A549 (cell line): ENCODE measurements at regions not wholly inside any gene's neighbourhood (a gene's known extent, or its start where the extent isn't known, plus 50 kb on each side); places are given as distances from the start of the nearest gene placed in this dataset.
A peak's percentile ranks its signal among the peaks of the same experiment; 100 is the strongest.

ENCODE experiments used
- ATAC-seq, 2 experiments: fragments of 200-7000 bp in 1 of 2; fragments of >200 bp in 1 of 2; cut with Nextera tagmentation in 1 of 2; cut with Tn5 transposase in 1 of 2; 3 replicates each; pipeline versions ENCODE4 v1.8.0 to v1.9.1; 2018 to 2020; ENCODE audit warnings: mild to moderate bottlenecking in 1 of 2, moderate library complexity in 1 of 2
- CTCF ChIA-PET: fragments of 300-600 bp; sonication (Branson Sonifier 250); formaldehyde crosslinking; extraction: SDS; loops from one replicate; lab custom pipeline; 2021; ENCODE audit warnings: antibody characterized with exemption, inconsistent platforms; lab: Yijun Ruan, JAX
- POLR2A ChIA-PET: fragments of 350-600 bp; formaldehyde crosslinking; extraction: SDS; loops from one replicate; lab custom pipeline; 2021; ENCODE audit warnings: antibody characterized with exemption, inconsistent platforms; lab: Yijun Ruan, JAX
- DNase-seq, 2 experiments: peaks; one replicate each; pipeline versions ENCODE4 v3.0.0 to v3.0.0-alpha.2; 2011 to 2016; ENCODE audit warnings: low read depth in 1 of 2, low spot score in 1 of 2
- FAIRE-seq: peaks from 2 replicates; lab custom pipeline; 2011; peaks lifted over from hg19 to GRCh38; lab: Jason Lieb, UNC
- H3K27ac ChIP-seq, 2 experiments: fragments of >200 bp; sonication (Bioruptor Twin); formaldehyde crosslinking; 3 replicates each; pipeline ENCODE4 v1.5.1; 2016 to 2017
- H3K4me1 ChIP-seq: fragments of >200 bp; sonication (Bioruptor Twin); formaldehyde crosslinking; 3 replicates; pipeline ENCODE4 v1.6.1; 2016
- H3K4me2 ChIP-seq: fragments of >200 bp; sonication (Bioruptor Twin); formaldehyde crosslinking; 3 replicates; pipeline ENCODE4 v1.6.1; 2016
- H3K4me3 ChIP-seq: fragments of >200 bp; sonication (Bioruptor Twin); formaldehyde crosslinking; 3 replicates; pipeline ENCODE4 v1.5.1; 2016
- H3K9me3 ChIP-seq: fragments of >200 bp; sonication (Bioruptor Twin); formaldehyde crosslinking; 3 replicates; pipeline ENCODE4 v1.6.1; 2016
- CEBPB ChIP-seq, 2 experiments: fragments of >200 bp in 1 of 2; sonication (Bioruptor Twin) in 1 of 2; formaldehyde crosslinking in 1 of 2; IDR thresholded peaks; 2 replicates each; pipeline ENCODE4 v1.6.1; 2012 to 2016
- CHD2 ChIP-seq: fragments of 150-350 bp; IDR thresholded peaks from 2 replicates; pipeline ENCODE4 v1.6.1; 2014; ENCODE audit warnings: low read length; ENCODE audit not compliant: partially characterized antibody
- CHD4 ChIP-seq: fragments of 200-600 bp; sonication (generic); IDR thresholded peaks from 2 replicates; pipeline ENCODE4 v1.6.1; 2016; ENCODE audit warnings: antibody characterized with exemption, mild to moderate bottlenecking, borderline replicate concordance
- E2F6 ChIP-seq: IDR thresholded peaks from 2 replicates; pipeline ENCODE4 v1.6.1; 2012; ENCODE audit warnings: low read depth, borderline replicate concordance
- EHF ChIP-seq: fragments of 250-450 bp; sonication (Bioruptor Pico); IDR thresholded peaks from 2 replicates; pipeline ENCODE4 v1.5.0; 2020; ENCODE audit warnings: mild to moderate bottlenecking
- EHMT2 ChIP-seq: fragments of 200-600 bp; sonication (generic); IDR thresholded peaks from 2 replicates; pipeline ENCODE4 v1.6.1; 2016; ENCODE audit warnings: antibody characterized with exemption, low read depth, mild to moderate bottlenecking, moderate library complexity
- FOSL2 ChIP-seq, 2 experiments: fragments of 450-650 bp in 1 of 2; fragments of >200 bp in 1 of 2; sonication (Bioruptor Twin) in 1 of 2; formaldehyde crosslinking; IDR thresholded peaks; 2 replicates each; pipeline versions ENCODE4 v1.5.0 to v1.6.1; 2016 to 2020; ENCODE audit warnings: mild to moderate bottlenecking in 1 of 2, moderate library complexity in 1 of 2
- FOXS1 ChIP-seq: fragments of 250-450 bp; sonication (Bioruptor Pico); IDR thresholded peaks from 2 replicates; pipeline ENCODE4 v1.5.0; 2020; ENCODE audit warnings: mild to moderate bottlenecking, moderate library complexity
- HDAC2 ChIP-seq: fragments of 200-600 bp; sonication (generic); IDR thresholded peaks from 2 replicates; pipeline ENCODE4 v1.6.1; 2016
- HEYL ChIP-seq: fragments of 250-450 bp; sonication (Bioruptor Pico); IDR thresholded peaks from 2 replicates; pipeline ENCODE4 v1.8.0; 2021; ENCODE audit warnings: mild to moderate bottlenecking, moderate library complexity
- HOXB13 ChIP-seq: fragments of 250-450 bp; sonication (Bioruptor Pico); IDR thresholded peaks from 2 replicates; pipeline ENCODE4 v1.5.0; 2020; ENCODE audit warnings: low read depth, mild to moderate bottlenecking, moderate library complexity
- HOXB5 ChIP-seq: fragments of 250-450 bp; sonication (Bioruptor Pico); IDR thresholded peaks from 2 replicates; pipeline ENCODE4 v1.5.0; 2020; ENCODE audit warnings: mild to moderate bottlenecking, moderate library complexity
- JUNB ChIP-seq: fragments of >200 bp; sonication (Bioruptor Twin); formaldehyde crosslinking; IDR thresholded peaks from 2 replicates; pipeline ENCODE4 v1.6.1; 2016
- KDM1A ChIP-seq: fragments of 200-600 bp; sonication (generic); IDR thresholded peaks from 2 replicates; pipeline ENCODE4 v1.6.1; 2016; ENCODE audit warnings: low read depth, mild to moderate bottlenecking
- MAFK ChIP-seq: fragments of 450-650 bp; IDR thresholded peaks from 2 replicates; pipeline ENCODE4 v1.6.1; 2014; ENCODE audit not compliant: partially characterized antibody
- MAX ChIP-seq: IDR thresholded peaks from 2 replicates; pipeline ENCODE4 v1.6.1; 2012
- NPAS2 ChIP-seq: fragments of 250-450 bp; sonication (Bioruptor Pico); IDR thresholded peaks from 2 replicates; pipeline ENCODE4 v1.8.0; 2022; ENCODE audit warnings: mild to moderate bottlenecking, moderate library complexity, borderline replicate concordance
- NR3C1 ChIP-seq: fragments of >200 bp; sonication (Bioruptor Twin); formaldehyde crosslinking; IDR thresholded peaks from 3 replicates; pipeline ENCODE4 v1.6.1; 2017
- PHF8 ChIP-seq: fragments of 200-600 bp; sonication (generic); IDR thresholded peaks from 2 replicates; pipeline ENCODE4 v1.6.1; 2016; ENCODE audit warnings: low read depth, mild to moderate bottlenecking, antibody characterized with exemption, moderate library complexity, borderline replicate concordance
- POLR2A ChIP-seq: IDR thresholded peaks from 2 replicates; pipeline ENCODE4 v1.6.1; 2012; ENCODE audit warnings: mild to moderate bottlenecking, low read length
- POLR2AphosphoS2 ChIP-seq: conservative IDR thresholded peaks from 2 replicates; pipeline ENCODE4 v1.6.1; 2012; ENCODE audit warnings: low read length, improper control_type of control experiment, inconsistent platforms
- RARB ChIP-seq: fragments of 250-450 bp; sonication (Bioruptor Pico); IDR thresholded peaks from 2 replicates; pipeline ENCODE4 v1.8.0; 2021; ENCODE audit warnings: mild to moderate bottlenecking, moderate library complexity
- SREBF2 ChIP-seq: fragments of 450-650 bp; IDR thresholded peaks from 2 replicates; pipeline ENCODE4 v1.6.1; 2014; ENCODE audit warnings: mild to moderate bottlenecking, moderate library complexity
- ZFP36 ChIP-seq: fragments of 450-650 bp; IDR thresholded peaks from 2 replicates; pipeline ENCODE4 v1.6.1; 2014; ENCODE audit warnings: borderline replicate concordance; ENCODE audit not compliant: partially characterized antibody
- ZNF302 ChIP-seq: fragments of 250-450 bp; sonication (Bioruptor Pico); IDR thresholded peaks from 2 replicates; pipeline ENCODE4 v1.9.0; 2021; ENCODE audit warnings: inconsistent platforms, mild to moderate bottlenecking, moderate library complexity
- WGBS: methylation state at CpG from one replicate; pipeline ENCODE4 v1.1.6; 2017; ENCODE audit errors: missing lambda C conversion rate; 5-methylcytosine and 5-hydroxymethylcytosine counted together
- TF ChIP-seq, protein P1 (sequence below): fragments of 450-650 bp; IDR thresholded peaks from 2 replicates; pipeline ENCODE4 v1.6.1; 2014; ENCODE audit warnings: antibody characterized with exemption
- TF ChIP-seq, protein P2 (sequence below): fragments of >200 bp; sonication (Bioruptor Twin); formaldehyde crosslinking; IDR thresholded peaks from 3 replicates; pipeline ENCODE4 v1.5.1; 2016
- TF ChIP-seq, protein P3 (sequence below): fragments of >200 bp; sonication (Bioruptor Twin); formaldehyde crosslinking; IDR thresholded peaks from 2 replicates; pipeline ENCODE4 v1.6.1; 2016

DNA sequence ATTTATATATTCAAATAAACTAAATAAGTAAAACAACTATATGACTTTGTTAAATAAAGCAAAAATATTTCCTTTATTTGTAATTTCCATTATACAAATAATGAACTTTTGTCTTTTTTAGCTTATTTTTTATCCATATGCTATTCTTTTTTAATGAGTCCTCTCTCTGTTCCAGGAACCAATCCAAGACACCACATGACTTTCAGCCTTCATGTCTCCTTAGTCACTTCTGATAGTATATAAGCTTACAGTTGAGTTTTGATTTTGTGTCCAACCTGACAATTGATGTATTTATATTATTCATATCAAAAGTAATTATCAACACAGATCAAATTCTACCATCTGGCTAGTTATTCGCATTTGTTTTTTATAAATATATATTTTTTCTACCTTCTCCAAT is 582.3 kb upstream of the GJE1 start:
- H3K9me3 ChIP-seq: peaks cover 17% of the 10 kb centered on the region; the same call in 2 of the 3 replicates
- H3K4me3 ChIP-seq: no peak overlapping the region
- TF ChIP-seq ZNF302 (CRISPR knock-in tag): no peak
- TF ChIP-seq, protein P1, sequence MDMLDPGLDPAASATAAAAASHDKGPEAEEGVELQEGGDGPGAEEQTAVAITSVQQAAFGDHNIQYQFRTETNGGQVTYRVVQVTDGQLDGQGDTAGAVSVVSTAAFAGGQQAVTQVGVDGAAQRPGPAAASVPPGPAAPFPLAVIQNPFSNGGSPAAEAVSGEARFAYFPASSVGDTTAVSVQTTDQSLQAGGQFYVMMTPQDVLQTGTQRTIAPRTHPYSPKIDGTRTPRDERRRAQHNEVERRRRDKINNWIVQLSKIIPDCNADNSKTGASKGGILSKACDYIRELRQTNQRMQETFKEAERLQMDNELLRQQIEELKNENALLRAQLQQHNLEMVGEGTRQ: no peak
- no peak for TF ChIP-seq MAX
- TF ChIP-seq ZFP36: no peak
- TF ChIP-seq, all 56 proteins: peak for 0
- no peak for DNase-seq
- Histone ChIP-seq H3K4me1 (peaks cover 13% of the 10 kb centered on the region), H3K4me2 (no peak overlapping the region), H3K27ac (no peak overlapping the region)
- CTCF ChIA-PET: no interaction called here
- 96% methylated on average over 1 of the region's 1 CpG for WGBS
- POLR2A ChIA-PET: no interaction called here
- no peak for ATAC-seq
- FAIRE-seq: no peak

DNA sequence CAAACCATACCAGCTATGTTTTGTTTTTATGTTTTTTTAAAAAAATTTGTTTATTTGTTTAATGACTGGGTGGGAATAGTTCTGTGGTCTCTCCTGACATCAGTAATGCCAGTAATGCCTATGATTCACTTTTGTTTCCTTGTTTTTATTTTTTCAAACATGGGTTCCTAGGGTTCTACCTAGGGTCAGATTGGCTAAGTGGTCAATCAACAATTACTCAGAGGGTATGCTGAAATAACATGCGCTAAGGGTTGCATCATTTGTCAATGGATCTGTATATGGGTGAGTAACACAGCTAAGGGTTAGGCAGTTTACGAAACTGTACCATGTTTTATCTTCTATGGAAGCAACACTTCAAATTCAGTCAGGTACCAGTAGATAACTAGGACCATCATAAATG is 583.8 kb upstream of the GJE1 start:
- peaks cover 17% of the 10 kb centered on the region; the same call in 2 of the 3 replicates for H3K9me3 ChIP-seq
- DNase-seq: peak in 1 of 2 experiments; percentile 19
- TF ChIP-seq CHD4 (no peak), HEYL (CRISPR knock-in tag) (no peak), MAX (no peak), CHD2 (no peak), CEBPB (IDR thresholded peaks at IDR 0.05) (peak in 1 of 2 experiments; percentile 54; a peak in 1 of 4 replicates), POLR2A (no peak), KDM1A (no peak), HDAC2 (no peak), FOXS1 (CRISPR knock-in tag) (no peak), JUNB (0 out of 2 replicates have a peak, but pooled peaks have one; percentile 12), EHF (CRISPR knock-in tag) (no peak), HOXB13 (CRISPR knock-in tag) (no peak), RARB (no peak), EHMT2 (no peak), FOSL2 (IDR thresholded peaks at IDR 0.05) (no peak), FOSL2 (CRISPR knock-in tag; IDR thresholded peaks at IDR 0.05) (peak; percentile 52; the same call in 1 of the 2 replicates), MAFK (no peak), PHF8 (no peak), SREBF2 (no peak), E2F6 (no peak), NR3C1 (no peak), NPAS2 (CRISPR knock-in tag) (no peak), HOXB5 (CRISPR knock-in tag) (no peak), POLR2AphosphoS2 (no peak)
- TF ChIP-seq, protein P2, sequence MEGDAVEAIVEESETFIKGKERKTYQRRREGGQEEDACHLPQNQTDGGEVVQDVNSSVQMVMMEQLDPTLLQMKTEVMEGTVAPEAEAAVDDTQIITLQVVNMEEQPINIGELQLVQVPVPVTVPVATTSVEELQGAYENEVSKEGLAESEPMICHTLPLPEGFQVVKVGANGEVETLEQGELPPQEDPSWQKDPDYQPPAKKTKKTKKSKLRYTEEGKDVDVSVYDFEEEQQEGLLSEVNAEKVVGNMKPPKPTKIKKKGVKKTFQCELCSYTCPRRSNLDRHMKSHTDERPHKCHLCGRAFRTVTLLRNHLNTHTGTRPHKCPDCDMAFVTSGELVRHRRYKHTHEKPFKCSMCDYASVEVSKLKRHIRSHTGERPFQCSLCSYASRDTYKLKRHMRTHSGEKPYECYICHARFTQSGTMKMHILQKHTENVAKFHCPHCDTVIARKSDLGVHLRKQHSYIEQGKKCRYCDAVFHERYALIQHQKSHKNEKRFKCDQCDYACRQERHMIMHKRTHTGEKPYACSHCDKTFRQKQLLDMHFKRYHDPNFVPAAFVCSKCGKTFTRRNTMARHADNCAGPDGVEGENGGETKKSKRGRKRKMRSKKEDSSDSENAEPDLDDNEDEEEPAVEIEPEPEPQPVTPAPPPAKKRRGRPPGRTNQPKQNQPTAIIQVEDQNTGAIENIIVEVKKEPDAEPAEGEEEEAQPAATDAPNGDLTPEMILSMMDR: no peak
- TF ChIP-seq, protein P3, sequence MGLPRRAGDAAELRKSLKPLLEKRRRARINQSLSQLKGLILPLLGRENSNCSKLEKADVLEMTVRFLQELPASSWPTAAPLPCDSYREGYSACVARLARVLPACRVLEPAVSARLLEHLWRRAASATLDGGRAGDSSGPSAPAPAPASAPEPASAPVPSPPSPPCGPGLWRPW: no peak
- ATAC-seq: no peak; a peak in 1 of 6 replicates
- ChIA-PET POLR2A (no interaction called here), CTCF (no interaction called here)
- no peak overlapping the region for H3K27ac ChIP-seq
- no peak overlapping the region for H3K4me2 ChIP-seq
- H3K4me1 ChIP-seq: peaks cover 13% of the 10 kb centered on the region
- WGBS: 57% methylated on average over 2 of the region's 2 CpGs
- FAIRE-seq: no peak
- no peak overlapping the region for H3K4me3 ChIP-seq
